ENCODE measurements at regions not wholly inside any gene's neighbourhood (a gene's known extent, or its start where the extent isn't known, plus 50 kb on each side); places are given as distances from the start of the nearest gene placed in this dataset.
"Not testable (repeated sequence)": the region's sequence is repeated elsewhere in the genome, so short reads cannot be mapped to it uniquely, and the experiment has no call there.

DNA sequence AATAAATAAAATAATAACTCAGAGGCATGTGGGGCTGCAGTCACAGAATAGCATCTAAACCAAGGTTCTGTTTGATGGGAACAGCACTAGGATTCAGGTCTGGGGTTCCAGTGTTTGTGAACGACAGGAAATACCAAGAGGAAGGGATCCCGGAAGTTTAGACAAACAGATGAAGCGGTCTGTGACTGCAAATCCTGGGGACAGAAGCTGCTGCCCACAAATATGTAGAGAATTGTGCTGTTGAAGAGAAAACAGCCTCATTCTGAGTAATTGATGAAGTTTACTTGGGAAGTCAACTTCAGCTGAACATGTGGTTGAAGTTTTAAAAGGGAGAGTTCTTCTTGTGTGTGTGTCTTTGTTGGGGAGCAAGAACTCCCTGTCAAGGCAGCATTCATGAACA is 98.4 kb upstream of the TBX5 start:
- no peak for DNase-seq

- no peak for DNase-seq
These were observed 95.5 kb upstream of the TBX5 start for GRCh38 chr12:114501474-114501807.

- DNase-seq = no peak
These were observed 95.0 kb upstream of the TBX5 start for GRCh38 chr12:114500775-114501473.

DNA sequence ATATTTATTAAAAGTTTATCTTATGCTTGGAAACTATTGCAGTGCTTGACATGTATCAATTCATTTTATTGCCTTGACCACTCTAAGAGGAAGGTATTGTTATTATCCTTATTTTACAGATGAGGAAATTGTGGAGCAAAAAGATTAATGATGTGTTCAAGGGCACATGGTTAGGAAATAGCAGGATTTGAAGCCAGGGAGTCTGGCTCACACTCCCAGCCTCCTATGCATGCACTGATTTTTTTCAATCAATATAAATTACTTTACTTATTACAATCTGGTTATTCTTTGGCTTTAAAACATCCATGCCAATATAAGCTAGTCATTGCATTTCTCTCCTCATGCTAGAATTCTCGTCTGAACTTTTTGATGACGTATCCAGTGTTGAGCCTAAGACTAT is 94.2 kb upstream of the TBX5 start:
- DNase-seq = no peak

DNA sequence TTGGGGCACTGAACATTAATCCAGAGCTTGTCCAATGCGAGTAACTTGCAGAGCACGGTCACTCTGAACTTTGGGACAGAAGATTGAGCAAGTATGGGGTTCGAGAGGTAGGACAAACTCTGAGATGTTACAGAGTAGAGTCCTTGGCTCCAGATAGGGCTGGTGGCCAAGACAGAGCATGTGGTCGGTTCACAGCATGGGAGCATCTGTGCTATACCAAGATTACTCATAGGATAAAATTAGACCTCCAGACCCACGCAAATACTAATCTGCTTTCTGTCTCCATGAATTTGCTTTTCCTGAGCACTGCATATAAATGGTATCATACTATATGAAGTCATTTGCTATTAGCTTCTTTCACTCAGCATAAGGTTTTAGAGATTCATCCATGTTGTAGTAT is 93.4 kb upstream of the TBX5 start:
- DNase-seq = no peak

GRCh38 chr12:114491916-114492315 is 86.0 kb upstream of the TBX5 start:
- DNase-seq = no peak

- not testable (repeated sequence) for DNase-seq
These were observed 79.0 kb upstream of the TBX5 start for GRCh38 chr12:114484822-114485459.

DNA sequence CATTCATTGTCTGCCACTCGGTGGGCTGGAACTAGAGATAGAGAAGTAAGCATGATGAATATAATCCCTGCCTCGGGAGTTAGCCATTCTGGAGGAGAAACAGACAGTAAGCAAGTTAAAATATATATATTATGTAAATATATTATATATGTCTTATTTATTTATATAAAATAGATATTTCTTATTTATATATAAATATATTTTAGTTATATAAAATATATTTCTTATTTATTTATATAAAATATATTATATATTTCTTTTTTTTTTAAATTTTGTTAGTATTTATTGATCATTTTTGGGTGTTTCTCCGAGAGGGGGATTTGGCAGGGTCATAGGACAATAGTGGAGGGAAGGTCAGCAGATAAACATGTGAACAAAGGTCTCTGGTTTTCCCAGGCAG is 78.1 kb upstream of the TBX5 start:
- no peak for DNase-seq

GRCh38 chr12:114481200-114481535 is 75.2 kb upstream of the TBX5 start:
- DNase-seq = no peak

GRCh38 chr12:114480337-114481199 is 74.6 kb upstream of the TBX5 start:
- DNase-seq = no peak

DNA sequence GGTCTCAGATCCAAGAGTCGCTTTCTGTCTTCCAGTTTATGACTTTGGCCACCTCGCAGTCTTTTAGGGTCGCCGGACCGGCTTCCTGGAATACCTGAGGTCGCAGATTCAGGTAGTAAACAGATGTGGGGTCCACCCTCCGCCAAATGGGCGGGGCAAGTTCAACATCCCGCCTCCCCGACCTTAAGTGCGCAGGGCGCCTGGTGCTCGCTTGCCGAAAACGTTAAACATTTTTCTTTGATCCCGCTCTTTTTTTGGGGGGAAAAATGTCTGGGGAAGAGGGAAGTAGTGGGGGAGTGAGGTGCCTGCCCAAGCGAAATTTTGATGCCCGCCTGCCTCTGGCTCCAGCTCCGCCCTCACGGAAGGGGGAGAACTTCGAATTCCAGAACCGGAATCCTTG is 73.9 kb upstream of the TBX5 start:
- DNase-seq = no peak

- DNase-seq = no peak
These were observed 72.9 kb upstream of the TBX5 start for GRCh38 chr12:114478865-114479264.

- DNase-seq = no peak
These were observed 72.0 kb upstream of the TBX5 start for GRCh38 chr12:114477989-114478395.

DNA sequence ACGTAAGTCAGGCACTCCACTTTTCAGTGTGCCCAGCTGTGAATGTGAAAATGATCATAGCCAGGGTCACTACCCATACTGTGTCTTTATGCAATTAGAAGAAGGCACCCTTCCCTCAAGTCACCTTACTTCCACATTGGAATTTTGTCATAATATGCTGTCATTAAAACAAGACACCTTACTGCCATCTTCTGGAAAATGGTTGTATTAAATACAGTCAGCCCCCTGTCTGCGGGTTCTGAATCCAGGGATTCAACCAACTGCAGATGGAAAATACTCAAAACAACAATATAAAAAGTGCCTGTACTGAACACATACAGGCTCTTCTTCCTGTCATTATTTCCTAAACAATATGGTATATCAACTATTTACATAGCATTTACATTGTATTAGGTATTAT is 70.2 kb upstream of the TBX5 start:
- DNase-seq = peak in 1 of 56 donors; percentile 15

DNA sequence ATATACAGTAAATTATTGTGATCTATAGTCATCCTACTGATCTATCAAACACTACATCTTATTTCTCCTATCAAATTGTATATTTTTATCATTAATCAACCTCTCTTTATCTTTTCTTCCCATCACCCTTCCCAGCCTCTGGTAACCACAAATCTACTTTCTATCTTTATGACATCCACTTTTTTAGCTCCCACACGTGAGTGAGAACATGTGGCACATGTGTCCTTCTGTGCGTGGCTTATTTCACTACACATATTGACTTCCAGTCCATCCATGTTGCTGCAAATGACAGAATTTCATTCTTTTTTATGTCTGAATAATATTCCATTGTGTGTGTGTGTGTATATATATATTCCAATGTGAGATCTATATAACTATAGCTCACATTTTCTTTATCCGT is 67.8 kb upstream of the TBX5 start:
- DNase-seq = no peak

GRCh38 chr12:114473018-114473417 is 67.1 kb upstream of the TBX5 start:
- no peak for DNase-seq

DNA sequence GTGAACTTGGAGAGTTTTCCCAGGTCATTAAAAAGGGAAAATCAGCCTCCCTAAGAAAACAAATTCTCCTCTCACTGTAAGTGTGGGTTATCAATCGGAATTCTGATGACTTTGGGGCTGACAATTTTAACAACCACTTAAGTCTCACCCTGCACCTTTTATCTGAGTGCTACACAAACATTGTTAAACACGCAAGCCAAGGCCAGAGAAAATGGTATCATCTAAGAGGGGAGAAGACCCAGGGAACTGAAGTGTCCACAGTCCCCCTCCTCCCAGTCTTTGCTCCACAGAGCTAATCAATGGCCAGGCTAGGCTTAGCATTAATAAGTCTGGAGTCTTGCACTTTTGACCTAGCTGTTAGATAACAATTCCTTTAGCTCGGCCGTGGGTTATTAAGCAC is 51.7 kb upstream of the TBX5 start:
- DNase-seq = no peak

Data from amygdala (tissue), 56 donors.